Transverse colon (tissue), 3 donors: ENCODE measurements at regions not wholly inside any gene's neighbourhood (a gene's known extent, or its start where the extent isn't known, plus 50 kb on each side); places are given as distances from the start of the nearest gene placed in this dataset.

Experiments
- EP300 ChIP-seq: sonication (generic); formaldehyde crosslinking; IDR thresholded peaks from one replicate; pipeline ENCODE4 v1.6.1; 2017; ENCODE audit warnings: antibody characterized with exemption, low read depth
- POLR2AphosphoS5 ChIP-seq, 3 donors: sonication (generic); formaldehyde crosslinking; IDR thresholded peaks; one replicate each; pipeline ENCODE4 v1.6.1; 2016; ENCODE audit warnings: antibody characterized with exemption in 3 of 3

- no peak for TF ChIP-seq EP300
- no peak for TF ChIP-seq POLR2AphosphoS5 (IDR thresholded peaks at IDR 0.05)
These were observed 1541.8 kb downstream of the EFNB2 start for GRCh38 chr13:104993708-104994107.
